ENCODE measurements at regions not wholly inside any gene's neighbourhood (a gene's known extent, or its start where the extent isn't known, plus 50 kb on each side); places are given as distances from the start of the nearest gene placed in this dataset.

GRCh38 chr14:22405201-22405600, 183.8 kb downstream of the DAD1 start:
- TF ChIP-seq GATA3 (IDR thresholded peaks at IDR 0.05; ENCODE audit: low read depth, low read length) (no peak), GATA2 (IDR thresholded peaks at IDR 0.05; ENCODE audit: low read depth, low read length) (no peak)
